C1 segment of cervical spinal cord (tissue), 14 donors: ENCODE measurements at regions not wholly inside any gene's neighbourhood (a gene's known extent, or its start where the extent isn't known, plus 50 kb on each side); places are given as distances from the start of the nearest gene placed in this dataset.
"Not testable (repeated sequence)": the region's sequence is repeated elsewhere in the genome, so short reads cannot be mapped to it uniquely, and the experiment has no call there.

Source experiments
- DNase-seq, 14 donors: peaks; one replicate each; lab custom pipeline; 2025; lab: John Stamatoyannopoulos, UW

DNA sequence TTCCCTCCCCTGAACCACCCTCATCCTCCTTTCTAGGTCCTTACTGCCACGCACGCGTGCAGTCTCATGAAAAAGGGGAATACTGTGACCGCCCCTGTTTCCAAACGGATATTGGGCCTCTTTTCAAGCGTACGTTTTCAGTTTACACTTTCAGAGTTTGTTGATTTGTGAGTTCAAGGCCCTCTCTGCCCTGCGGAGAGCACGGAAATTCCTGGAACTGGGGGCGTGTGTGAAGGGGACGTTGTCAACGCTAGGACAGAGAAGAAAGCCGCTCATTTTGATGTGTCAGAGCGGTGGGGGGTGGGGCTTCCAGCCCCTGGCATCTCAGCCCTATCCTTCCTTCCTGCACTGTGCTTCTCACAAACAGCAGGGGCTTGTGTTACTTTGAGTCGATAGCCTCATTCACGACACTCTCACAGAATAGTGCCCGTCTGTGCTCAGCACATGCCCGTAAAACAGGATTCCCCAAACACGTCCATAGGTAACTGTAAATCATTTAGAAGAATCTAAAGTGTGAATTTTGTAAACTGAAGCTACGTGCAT is 137.6 kb upstream of the PEG3 start:
- DNase-seq, result no peak

DNA sequence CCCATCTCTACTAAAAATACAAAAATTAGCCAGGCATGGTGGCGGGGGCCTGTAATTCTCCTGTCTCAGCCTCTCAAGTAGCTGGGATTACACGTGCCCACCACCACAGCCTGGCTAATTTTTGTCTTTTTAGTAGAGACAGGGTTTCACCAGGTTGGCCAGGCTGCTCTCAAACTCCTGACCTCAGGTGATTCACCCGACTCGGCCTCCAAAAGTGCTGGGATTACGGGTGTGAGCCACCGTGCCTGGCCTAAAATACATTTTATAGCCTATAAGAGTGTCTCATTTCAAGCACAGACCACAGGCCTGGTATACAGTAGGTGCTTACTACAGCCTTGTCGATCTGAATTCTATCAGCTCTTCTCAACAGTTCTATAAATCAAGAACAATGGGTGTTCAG is 139.5 kb upstream of the USP29 start:
- DNase-seq, result not testable (repeated sequence)

DNA sequence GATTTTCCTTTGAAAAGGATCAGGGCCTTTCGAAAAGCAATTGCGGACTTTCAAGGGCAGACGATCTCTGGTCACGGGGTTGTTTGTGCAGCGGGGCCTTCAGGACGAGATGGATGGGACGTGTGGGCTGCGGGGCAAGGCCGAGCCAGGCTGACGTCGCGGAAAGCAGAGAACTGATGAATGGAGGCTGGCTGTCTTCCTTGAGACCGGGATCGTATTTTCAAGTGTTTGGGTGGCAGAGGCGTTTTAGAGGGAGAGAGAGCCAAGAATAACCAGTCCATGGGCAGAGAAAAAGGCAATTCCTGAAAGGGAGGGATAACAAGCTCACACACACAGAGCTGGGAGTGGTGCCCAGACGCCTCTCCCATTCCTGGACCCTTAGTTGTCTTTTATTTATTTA is 138.9 kb upstream of the USP29 start:
- no peak for DNase-seq

DNA sequence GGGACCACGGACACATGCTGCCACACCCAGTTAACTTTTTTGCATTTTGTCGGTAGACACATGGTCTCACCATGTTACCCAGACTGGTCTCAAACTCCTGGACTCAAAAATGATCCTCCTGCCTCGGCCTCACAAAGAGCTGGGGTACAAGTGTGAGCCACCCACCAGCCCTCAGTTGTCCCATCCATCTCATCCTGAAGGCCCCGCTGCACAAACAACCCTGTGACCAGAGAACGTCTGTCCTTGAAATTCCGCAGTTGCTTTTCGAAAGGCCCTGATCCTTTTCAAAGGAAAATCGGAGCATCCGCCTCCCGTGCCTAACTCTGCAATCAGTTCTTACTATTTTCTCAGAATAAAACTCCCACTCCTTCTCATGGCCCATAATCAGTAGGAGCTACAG is 138.3 kb upstream of the USP29 start:
- DNase-seq, result not testable (repeated sequence)

DNA sequence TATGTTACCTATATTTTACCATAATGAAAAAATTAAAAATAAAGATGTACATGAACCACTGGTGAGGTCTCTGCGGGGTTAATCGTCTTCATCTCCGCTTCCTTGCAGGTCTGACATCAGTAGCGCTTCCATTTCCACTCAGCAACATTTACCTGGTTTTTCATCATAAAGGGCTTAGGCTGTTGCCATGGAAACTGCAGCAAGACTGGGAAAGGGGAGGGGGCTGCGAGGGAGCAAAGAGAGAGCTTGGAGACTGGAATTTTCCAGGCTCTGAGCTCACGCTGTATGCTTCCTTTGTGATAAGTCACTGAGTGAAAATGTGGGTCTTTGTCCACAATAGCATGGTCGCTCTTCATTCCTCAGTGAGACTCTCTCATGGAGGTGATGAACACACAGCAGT is 136.6 kb upstream of the USP29 start:
- DNase-seq, result no peak

DNA sequence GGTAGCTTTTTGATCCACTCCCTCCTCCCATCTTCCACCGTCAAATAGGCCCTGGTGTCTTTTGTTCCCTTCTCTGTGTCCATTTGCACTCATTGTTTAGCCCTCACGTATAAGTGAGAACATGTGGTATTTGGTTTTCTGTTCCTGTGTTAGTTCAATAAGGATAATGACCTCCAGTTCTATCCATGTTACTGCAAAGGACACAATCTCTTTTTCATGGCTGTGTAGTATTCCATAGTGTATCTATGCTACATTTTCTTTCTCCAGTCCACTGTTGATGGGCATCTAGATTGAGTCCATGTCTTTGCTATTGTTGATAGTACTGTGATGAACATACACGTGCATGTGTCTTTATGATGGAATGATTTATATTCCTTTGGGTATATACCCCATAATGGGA is 136.0 kb upstream of the USP29 start:
- DNase-seq, result no peak

DNA sequence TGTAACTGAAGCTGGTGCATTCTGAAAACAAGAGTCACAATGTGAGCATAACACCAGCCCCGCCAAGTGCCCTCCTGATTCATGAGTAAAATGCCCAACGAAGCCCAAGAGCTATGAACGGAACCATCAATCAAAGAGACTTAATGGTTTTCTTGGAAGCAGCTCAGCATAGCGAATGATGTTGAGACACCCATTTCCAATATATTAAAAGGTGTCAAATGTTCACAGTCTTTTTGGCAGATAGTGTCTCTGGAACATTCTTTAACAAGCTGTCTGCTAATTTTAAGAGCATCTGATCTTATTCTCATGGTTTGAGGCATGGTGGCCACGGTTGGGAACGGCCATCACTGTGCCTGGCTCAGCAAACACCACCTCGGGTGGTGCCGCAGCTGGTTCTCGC is 133.4 kb upstream of the USP29 start:
- no peak for DNase-seq

DNA sequence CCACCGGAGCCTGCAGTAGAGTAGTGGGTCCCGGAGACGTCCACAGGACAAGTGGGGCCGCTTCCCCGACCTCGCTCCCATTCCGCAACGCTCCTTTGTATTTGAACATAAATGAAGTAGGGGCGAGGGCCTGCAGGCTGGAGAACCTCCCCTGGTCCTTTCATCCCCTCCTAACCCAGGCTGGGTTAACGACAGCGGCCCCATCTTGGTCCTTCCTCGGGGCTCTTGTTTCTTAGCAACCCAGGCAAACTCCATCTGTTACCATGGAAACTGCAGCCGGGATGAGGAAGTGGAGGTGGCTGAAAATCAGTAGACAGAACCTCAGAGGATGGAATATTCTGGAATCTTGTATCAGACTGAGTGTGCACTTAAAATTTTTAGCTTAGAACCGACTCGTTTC is 132.6 kb upstream of the USP29 start:
- DNase-seq, result no peak

DNA sequence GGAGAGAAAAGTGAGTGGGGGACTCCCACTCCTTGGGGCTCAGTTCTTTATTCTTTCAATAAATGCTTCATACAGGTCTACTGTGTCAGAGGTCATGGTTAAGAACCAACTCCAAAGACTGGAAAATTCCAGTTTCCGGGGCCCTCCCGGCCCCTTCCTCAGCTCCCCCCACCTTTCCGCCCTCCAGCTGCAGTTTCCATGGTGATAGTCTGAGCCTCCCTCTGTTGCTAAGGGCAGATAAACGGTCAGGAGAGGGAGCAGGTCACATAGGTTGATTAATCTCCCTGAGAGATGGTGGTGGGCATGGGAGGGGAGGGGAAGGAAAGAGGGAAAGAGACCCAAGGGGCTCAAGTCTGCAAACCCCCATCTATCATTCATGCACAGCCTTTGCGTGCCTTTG is 131.5 kb upstream of the USP29 start:
- no peak for DNase-seq

DNA sequence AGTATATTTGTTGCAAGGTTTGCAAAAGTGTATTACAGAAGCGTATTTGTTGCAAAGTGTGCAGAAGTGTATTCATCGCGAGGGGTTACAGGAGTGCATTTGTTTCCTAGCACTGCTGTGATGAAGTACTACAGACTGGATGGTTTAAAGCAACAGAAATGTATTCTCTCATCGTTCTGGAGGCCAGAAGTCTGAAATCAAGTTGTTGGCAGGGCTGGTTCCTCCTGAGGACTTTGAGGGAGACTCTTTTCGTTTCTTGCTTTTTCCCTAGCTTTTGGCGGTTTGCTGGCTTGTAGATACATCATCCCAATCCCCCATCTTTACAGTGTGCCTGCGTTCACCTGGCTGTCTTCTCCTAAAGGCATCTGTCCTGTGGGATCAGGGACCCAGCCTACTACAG is 127.9 kb upstream of the USP29 start:
- no peak for DNase-seq

DNA sequence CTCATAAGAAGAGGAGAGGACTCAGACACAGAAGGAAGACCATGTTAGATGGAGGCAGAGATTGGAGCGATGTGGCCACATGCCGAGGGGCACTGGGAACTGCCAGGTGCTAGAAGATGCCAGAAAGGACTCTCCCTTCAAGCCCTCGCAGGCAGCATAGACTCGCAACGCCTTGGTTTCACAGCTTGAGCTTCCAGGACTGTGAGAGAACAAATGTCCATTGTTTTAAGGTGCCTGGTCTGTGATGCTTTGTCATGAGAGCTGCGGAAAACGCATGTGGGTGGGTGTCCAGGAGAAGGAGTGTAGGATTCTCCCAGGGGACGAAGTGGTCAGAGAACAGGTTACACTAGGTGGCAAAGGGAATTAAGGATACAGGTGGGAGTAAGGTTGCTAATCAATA is 125.9 kb upstream of the USP29 start:
- DNase-seq, result no peak

DNA sequence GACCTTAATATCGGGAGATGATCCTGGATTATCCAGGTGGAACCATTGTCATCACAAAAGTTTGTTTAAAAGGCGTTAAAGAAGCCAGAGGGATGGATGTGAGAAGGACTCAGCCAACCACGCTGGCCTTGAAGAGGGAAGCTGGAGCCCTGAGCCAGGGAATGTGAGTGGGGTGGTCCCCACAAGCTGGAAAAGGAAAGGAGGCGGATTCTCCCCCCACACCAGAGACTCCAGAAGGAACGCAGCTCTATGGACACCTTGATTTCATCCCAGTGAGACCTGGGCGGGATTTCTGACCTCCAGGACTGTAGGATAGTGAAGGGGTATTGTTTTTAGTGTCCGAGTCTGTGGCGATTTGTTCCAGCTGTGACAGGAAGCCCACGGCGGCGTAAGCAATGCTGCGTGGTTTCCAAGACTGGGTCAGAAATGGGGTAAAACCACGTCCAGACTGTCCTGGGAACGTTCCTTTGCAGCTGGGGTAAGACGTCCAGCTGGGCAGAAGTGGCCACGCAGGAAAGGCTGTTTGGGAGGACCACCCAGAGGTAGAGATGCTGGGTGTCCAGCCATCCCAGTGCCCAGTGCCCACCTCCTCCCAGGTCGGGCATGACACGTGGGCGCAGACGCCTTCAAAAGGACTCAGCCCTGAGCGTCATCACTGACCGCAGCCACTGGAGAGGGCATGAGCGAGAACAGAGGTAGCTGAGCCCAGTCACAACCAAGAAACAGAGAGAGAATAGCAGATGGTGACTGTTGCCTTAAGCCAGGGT is 125.4 kb upstream of the USP29 start:
- no peak for DNase-seq

DNA sequence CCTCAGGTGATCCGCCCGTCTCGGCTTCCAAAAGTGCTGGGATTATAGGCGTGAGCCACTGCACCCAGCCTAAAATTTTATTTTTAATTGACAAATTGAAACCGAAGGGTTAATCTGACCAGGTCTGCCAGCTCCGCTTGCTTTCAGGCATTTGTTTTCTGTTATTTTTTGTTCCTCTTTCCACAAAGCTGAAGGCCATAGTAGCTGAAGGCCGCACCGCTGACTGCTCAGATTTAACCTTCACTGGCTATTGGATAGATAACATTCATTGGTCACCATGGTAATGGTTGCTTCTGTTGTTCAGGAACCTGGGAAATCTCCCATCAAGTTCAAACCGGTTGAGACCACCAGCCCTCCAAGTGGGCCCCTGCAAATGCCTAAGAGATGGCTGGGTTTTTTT is 124.5 kb upstream of the USP29 start:
- DNase-seq, result no peak

DNA sequence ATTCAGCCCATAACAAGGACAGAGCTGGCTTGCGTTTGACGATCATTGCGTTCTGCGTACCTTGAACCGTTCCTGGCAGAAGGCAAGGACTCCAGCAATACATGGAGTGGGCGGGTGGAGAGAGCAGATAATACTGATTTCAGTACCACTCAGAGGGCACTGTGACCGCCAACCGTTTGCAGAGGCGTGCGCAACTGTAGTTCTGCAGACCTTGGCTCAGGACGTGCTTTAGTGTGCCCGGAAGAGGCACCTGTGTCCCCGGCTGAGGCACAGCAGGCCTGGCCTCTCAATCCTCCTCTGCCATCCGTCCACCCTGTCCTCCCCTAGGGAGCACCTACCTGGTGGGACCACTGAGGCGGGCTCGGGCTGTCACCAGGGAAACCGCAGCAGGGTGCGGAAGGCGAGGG is 117.6 kb upstream of the USP29 start:
- no peak for DNase-seq

DNA sequence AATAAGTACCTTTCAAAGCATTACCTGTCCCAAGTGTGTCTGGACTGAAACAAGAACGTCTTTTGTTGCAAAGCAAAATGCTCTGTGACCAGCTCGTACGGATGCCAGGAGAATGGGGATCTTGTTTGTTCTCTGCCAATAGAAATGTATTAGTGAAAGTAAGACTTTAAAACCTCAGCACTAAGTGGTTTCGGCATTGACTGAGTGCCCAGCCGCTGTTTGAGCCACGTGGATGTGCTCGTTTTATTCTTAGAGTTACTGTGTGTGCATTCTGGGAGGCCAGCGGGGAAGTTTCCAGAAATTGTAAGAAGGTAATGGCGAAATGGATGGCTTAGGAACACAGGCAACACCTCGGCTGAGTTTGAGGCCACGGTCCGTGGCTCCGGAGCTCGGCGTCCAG is 117.1 kb upstream of the USP29 start:
- no peak for DNase-seq

DNA sequence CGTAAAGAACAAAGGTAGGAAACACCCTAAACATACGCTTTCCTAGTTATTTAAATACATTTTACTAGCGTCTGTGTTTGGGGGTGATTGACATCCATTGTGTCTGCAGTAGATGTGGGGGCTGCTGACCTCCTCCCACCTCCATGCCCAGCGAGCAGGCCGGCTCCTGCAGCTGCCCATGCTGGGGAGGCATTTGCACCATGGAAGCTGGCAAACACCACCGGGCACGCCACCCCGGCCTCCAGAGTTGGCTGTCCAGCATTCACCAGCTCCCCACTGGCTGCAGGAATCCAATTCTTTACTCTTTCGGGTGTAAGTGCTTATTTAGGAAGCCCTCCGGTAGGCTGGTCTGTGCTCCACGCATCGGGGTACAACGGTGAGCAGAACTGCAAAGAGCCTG is 115.4 kb upstream of the USP29 start:
- no peak for DNase-seq

DNA sequence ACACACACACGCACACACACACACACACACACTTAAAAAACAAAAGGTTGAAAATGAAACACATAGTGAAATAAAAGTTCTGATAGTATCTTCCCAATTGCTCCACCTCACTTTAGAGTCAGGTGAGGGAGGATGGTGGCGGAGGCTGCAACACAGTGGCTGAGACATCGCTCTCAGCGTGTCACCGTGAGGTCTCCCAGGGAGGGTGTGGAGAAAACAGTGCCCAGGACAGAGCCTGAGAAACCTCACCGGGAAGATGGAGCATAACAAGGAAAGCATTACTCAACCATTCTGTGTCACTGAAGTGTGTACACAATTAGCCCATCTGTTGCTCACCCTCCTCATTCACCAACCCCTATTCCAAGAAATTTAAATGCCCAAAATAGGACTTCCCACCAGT is 111.4 kb upstream of the USP29 start:
- no peak for DNase-seq

DNA sequence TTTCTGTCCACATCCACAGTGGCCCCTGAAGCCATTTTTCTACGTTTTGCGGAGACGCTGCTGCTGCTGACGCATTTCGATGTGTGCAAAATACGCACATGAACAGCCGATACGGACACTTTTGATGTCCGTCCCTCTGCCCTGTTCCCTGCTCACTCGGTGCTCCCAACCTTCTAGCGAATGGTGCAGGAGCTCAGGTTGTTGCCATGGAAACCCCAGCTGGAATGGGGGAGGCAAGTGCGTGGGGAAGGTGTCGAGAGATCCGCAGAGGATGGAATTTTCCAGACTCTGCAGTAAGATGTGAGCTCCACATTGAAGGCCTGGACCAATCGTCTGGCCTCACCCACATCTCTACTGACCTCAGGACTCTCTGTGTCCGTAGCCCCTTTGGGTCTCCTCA is 109.2 kb upstream of the USP29 start:
- no peak for DNase-seq

DNA sequence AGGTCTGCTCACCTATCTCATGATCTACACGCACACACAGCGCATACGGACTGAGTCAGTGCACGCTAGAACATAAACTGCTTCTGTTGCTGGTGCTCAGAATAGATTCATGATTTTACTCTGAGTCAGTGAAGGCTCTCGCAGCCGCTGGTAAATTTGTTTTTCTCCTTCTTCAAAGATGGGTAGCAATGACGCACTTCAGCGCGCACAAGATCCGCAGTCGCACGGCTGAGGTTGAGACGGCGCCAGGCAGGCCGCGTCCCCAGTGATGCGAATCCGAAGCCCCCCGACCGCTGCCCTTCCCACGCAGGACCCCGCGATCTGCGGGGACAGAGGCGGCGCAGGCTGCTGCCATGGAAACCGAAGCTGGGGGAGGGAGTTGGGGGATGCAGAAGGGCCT is 103.7 kb upstream of the USP29 start:
- no peak for DNase-seq

DNA sequence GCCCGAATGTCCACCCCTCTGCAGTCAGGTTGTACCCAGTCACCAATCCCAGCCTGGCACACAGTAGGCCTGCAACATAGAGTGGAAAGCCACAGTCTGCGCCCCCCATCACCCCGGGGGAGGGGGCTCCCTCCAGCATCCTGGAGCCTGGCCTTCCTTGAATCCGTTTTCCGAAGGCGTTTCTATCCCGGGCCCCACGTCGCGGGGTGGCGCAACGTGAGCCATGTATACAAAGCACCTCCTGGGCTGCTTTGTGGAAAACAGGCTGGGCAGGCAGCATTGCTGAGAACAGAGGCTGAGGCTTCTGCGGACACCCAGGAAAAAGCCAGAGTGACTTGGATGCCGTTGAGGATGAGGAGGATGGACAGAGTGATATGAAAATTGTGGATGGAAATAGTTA is 103.3 kb upstream of the USP29 start:
- no peak for DNase-seq

DNA sequence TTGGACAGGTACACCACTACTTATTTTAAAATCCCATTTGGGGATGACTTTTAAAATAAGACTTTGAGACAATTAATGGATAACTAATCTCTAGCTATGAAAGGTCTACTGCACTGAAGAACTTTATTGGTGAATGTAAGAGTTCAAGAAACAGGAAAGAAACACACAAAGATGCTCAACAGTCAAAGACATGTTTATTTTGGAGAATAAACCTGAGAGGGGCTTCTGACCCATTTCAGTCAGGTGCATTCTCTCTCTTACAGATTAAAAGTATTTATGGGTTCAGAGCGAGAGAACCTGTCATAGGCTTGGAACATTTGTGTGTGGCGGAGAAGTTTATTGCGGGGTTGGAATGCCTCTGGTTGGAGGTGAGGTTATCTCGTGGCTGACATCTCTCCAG is 94.3 kb upstream of the USP29 start:
- DNase-seq, result no peak

DNA sequence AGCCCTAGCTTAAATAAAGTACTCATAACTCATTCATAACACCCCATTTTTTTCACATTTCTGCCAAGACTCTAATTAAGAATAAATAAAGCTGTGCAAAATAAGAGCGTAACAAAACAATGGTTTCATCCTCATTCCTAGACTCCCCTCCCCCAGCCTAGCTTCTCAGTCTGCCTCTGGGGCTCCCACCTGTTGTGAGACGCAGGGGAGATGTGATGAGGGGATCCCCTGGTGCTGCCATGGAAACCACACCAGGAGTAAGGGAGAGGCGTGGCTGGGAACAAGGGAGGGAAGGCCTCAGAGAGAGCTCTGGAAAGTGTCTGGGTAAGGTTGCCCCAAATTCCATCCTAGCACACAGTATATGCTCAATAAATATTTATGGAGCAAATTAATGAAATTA is 93.3 kb upstream of the USP29 start:
- DNase-seq, result no peak

DNA sequence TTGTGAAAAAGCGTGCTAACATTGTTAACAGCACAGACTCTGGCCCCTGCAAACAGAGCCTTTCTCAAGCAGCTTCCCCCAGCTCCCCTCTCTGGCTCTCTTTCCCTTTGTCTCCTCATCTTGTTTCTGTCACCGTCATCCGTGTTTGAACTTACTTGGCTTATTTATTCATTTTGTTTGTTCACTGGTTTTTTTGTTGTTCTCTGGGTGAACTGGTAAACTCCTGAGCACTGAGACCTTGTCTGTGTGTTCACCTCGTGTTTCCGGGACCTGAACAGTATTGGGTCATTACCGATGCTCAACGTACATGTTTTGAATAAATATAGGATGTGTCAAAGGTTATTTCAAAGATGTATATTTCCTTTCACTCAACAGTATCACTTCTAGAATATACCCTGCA is 92.4 kb upstream of the USP29 start:
- no peak for DNase-seq
